ENCODE measurements at regions not wholly inside any gene's neighbourhood (a gene's known extent, or its start where the extent isn't known, plus 50 kb on each side); places are given as distances from the start of the nearest gene placed in this dataset.

DNA sequence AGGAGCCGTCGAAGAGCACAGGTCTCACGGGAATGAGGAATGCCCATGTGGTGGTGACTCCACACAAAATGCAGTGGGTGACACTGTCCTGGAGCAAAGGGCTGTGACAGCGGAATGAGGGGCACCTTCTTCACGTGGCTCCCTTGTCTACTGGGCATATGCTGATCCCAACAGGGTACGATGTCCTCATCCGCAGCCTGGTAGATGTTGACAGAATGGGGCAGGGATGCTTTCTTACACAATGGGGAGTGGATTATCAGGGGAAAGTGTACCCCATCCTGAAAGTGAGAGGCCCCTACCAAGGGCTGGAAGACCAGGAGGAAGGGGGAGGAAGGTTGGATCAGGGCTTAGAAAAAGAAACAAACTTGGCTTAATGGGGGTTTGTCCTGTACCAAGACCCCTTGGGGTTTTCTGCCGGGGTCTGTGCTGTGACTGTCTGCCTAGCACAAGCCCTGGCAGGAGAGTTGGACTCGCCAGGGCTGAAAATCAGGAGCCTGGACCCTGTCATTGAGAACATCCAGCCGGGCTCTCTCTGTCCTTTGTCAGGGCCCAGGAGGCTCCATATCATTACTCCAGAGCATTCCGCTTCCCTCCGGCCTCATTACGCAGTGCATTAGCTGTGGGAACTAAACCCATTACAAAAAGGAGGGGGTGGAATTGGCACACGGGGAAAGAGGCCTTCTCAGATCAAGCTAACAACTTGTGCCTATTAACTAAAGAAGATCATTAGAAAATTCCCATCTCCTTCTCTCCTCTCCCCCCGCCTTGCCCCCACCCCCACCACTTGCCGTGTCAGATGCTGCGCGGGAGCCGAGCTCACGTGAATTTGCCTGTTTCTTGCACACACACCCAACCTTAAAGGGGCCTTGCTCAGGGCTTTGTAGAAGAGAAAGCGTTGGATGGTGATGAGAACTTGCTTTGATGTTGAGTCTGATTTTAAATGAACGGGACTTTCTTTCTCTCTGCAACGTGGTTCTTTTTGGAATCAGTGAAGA is 171.8 kb upstream of the PARP11 start:
- Histone ChIP-seq H3K9ac (ENCODE audit: low read depth in 1 of 2, low read length in 2 of 2) (no peak overlapping the region), H3K27me3 (ENCODE audit: control insufficient read depth in 1 of 2, insufficient read depth in 2 of 2, low read length in 2 of 2) (no peaks in the 10 kb centered on the region), H3K36me3 (ENCODE audit: control insufficient read depth in 1 of 2, insufficient read depth in 2 of 2, low read length in 2 of 2) (no peaks in the 10 kb centered on the region), H3K4me3 (ENCODE audit: low read depth in 1 of 2, low read length in 2 of 2) (no peak overlapping the region), H3K9me3 (ENCODE audit: control insufficient read depth in 1 of 2, low read length in 2 of 2) (no peaks in the 10 kb centered on the region), H3K27ac (ENCODE audit: low read depth, low read length) (no peak overlapping the region), H3K4me1 (ENCODE audit: control insufficient read depth in 1 of 2, insufficient read depth in 2 of 2, low read length in 2 of 2) (peaks cover 12 to 14% of the 10 kb centered on the region in 2 donors)

DNA sequence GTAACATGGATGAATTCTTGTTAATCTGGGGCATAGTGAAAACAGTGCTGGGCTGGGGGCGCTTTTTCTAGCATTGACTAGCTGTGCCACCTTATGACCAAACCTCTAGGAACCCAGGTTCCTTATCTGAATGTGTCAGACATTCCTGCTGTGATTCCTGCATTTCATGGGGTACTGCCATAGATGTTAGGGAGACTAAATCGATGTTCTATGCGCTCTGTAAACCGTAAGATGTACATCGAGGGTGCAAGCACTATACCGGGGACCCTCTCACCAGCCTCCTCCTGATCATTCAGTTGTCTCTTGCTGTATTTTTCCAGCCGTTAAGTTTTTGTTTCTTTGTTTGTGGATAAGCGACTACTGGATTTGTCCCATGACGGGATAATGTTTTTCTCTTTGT is 170.9 kb upstream of the PARP11 start:
- H3K4me3 ChIP-seq (ENCODE audit: low read depth in 1 of 2, low read length in 2 of 2) = no peak overlapping the region
- H3K9me3 ChIP-seq (ENCODE audit: control insufficient read depth in 1 of 2, low read length in 2 of 2) = no peaks in the 10 kb centered on the region
- no peak overlapping the region for H3K9ac ChIP-seq (ENCODE audit: low read depth in 1 of 2, low read length in 2 of 2)
- H3K27me3 ChIP-seq (ENCODE audit: control insufficient read depth in 1 of 2, insufficient read depth in 2 of 2, low read length in 2 of 2) = no peaks in the 10 kb centered on the region
- peaks cover 20 to 21% of the 10 kb centered on the region in 2 donors for H3K4me1 ChIP-seq (ENCODE audit: control insufficient read depth in 1 of 2, insufficient read depth in 2 of 2, low read length in 2 of 2)
- H3K36me3 ChIP-seq (ENCODE audit: control insufficient read depth in 1 of 2, insufficient read depth in 2 of 2, low read length in 2 of 2) = no peaks in the 10 kb centered on the region
- H3K27ac ChIP-seq (ENCODE audit: low read depth, low read length) = no peak overlapping the region

DNA sequence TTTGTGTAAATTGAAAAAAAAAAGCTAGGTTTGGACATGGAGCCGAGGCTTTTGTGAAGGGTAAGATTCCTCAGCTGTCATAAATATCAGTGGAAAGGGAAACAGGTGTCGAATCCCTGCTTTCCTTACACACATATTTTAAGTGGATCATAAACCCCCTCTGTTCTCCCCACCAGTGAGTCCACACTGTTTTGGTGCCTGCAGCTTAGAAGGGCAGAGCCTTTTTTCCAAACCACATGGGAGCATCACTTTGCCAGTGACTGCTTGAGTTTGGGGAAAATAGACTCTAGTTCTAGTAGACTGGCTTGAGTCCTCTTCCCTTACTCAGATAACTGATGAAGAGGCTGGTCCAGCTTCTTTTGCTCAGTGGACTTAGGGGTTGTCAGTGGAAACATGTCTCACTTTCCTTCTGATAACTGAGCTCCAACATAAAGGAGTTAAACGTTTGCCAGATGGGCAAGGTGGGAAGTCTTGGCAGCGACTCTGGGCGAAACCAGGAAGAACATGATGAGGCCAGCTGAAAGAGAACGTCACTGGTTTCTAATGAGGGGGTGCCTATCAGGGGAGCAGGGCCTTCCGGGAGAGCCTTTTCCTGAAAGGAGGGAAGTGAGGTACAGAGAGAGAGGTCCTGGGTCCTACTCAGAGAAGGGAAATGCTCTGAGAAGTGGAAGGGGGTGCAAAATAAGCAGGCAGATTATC is 168.1 kb upstream of the PARP11 start:
- Histone ChIP-seq H3K9ac (ENCODE audit: low read depth in 1 of 2, low read length in 2 of 2) (no peak overlapping the region), H3K4me3 (ENCODE audit: low read depth in 1 of 2, low read length in 2 of 2) (no peak overlapping the region), H3K27me3 (ENCODE audit: control insufficient read depth in 1 of 2, insufficient read depth in 2 of 2, low read length in 2 of 2) (no peaks in the 10 kb centered on the region), H3K27ac (ENCODE audit: low read depth, low read length) (no peak overlapping the region), H3K4me1 (ENCODE audit: control insufficient read depth in 1 of 2, insufficient read depth in 2 of 2, low read length in 2 of 2) (peaks cover 29 to 36% of the 10 kb centered on the region in 2 donors), H3K36me3 (ENCODE audit: control insufficient read depth in 1 of 2, insufficient read depth in 2 of 2, low read length in 2 of 2) (no peaks in the 10 kb centered on the region), H3K9me3 (ENCODE audit: control insufficient read depth in 1 of 2, low read length in 2 of 2) (no peaks in the 10 kb centered on the region)

DNA sequence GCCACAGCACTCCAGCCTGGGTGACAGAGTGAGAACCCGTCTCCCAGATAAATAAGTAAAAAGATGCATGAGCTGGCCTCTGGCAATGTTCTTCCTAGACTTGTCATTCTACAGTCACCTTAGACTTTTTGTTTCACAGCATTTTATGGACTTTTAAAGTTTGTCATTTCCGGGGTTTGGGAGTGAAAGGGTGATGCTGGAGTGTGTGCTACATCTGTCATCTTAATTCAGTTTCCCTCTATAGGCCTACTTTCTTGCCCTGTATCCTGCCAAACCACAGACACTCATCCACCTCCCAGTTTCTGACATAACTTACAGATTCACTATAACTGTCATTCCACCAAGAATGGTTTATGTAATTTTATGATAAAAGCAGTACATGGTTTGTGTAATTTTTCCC is 166.7 kb upstream of the PARP11 start:
- Histone ChIP-seq H3K27me3 (ENCODE audit: control insufficient read depth in 1 of 2, insufficient read depth in 2 of 2, low read length in 2 of 2) (no peaks in the 10 kb centered on the region), H3K27ac (ENCODE audit: low read depth, low read length) (no peak overlapping the region), H3K36me3 (ENCODE audit: control insufficient read depth in 1 of 2, insufficient read depth in 2 of 2, low read length in 2 of 2) (no peaks in the 10 kb centered on the region), H3K4me1 (ENCODE audit: control insufficient read depth in 1 of 2, insufficient read depth in 2 of 2, low read length in 2 of 2) (peaks cover 31 to 47% of the 10 kb centered on the region in 2 donors), H3K9ac (ENCODE audit: low read depth in 1 of 2, low read length in 2 of 2) (no peak overlapping the region), H3K9me3 (ENCODE audit: control insufficient read depth in 1 of 2, low read length in 2 of 2) (no peaks in the 10 kb centered on the region), H3K4me3 (ENCODE audit: low read depth in 1 of 2, low read length in 2 of 2) (no peak overlapping the region)

DNA sequence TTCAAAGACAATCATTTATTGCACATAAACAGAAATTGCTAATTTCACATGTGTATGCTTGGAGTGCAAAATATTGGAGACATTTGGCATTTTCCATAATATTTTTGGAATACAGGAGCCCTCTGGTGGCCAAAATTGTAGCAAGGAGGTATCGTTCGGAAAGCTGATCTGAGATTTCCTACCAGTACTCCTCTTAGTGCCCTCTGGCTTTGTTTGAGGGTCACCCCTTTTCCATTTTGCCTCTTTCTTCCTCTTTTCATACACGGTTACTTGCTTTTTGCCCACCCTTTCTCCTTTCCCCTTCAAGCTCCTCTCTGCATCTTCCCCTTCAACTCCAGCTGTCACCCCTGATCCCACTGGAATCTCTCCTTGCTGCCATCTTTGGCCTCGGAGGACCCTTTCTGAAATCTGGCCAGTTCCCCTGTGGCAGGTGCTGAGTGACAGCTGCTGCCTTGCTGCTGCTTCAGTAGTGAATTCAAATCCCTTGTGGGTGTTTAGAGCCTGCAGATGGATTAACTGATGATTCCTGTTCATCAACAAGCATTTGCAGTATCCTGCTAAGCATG is 164.6 kb upstream of the PARP11 start:
- H3K9ac ChIP-seq (ENCODE audit: low read depth in 1 of 2, low read length in 2 of 2) = peak overlapping the region in 1 of 2 donors; percentile 10
- no peak overlapping the region for H3K27ac ChIP-seq (ENCODE audit: low read depth, low read length)
- H3K4me3 ChIP-seq (ENCODE audit: low read depth in 1 of 2, low read length in 2 of 2) = no peak overlapping the region
- H3K36me3 ChIP-seq (ENCODE audit: control insufficient read depth in 1 of 2, insufficient read depth in 2 of 2, low read length in 2 of 2) = no peaks in the 10 kb centered on the region
- no peaks in the 10 kb centered on the region for H3K27me3 ChIP-seq (ENCODE audit: control insufficient read depth in 1 of 2, insufficient read depth in 2 of 2, low read length in 2 of 2)
- H3K4me1 ChIP-seq (ENCODE audit: control insufficient read depth in 1 of 2, insufficient read depth in 2 of 2, low read length in 2 of 2) = peaks cover 31 to 53% of the 10 kb centered on the region in 2 donors
- H3K9me3 ChIP-seq (ENCODE audit: control insufficient read depth in 1 of 2, low read length in 2 of 2) = no peaks in the 10 kb centered on the region

DNA sequence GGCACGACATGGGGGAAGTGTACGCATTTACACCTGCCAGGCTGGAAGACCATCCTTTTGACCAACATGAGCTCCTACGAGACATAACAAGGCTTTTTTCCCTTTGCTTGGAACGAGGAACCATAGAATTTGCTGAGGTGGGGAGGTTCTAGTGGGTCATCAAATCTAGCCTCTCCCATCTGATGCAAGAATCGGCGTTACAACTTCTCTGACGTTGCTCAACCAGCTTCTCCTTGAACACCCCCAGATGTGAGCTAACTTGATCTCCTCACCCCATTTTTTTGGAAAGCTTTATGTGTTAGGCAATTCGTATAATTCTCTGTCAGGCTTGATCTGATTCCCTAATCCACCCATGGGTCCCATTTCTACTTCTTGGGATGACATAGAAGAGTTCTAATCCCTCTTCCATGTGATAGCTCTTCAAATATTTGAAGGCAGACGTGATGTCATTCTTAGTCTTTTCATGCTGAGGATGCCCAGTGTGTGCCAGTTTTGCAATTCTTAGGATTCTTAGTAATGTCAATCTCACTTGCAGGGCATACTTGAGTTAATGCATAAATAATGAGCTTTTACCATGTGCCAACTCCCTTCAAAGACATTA is 163.6 kb upstream of the PARP11 start:
- H3K27ac ChIP-seq (ENCODE audit: low read depth, low read length) = no peak overlapping the region
- no peaks in the 10 kb centered on the region for H3K9me3 ChIP-seq (ENCODE audit: control insufficient read depth in 1 of 2, low read length in 2 of 2)
- no peak overlapping the region for H3K4me3 ChIP-seq (ENCODE audit: low read depth in 1 of 2, low read length in 2 of 2)
- H3K4me1 ChIP-seq (ENCODE audit: control insufficient read depth in 1 of 2, insufficient read depth in 2 of 2, low read length in 2 of 2) = peaks cover 33 to 58% of the 10 kb centered on the region in 2 donors
- H3K36me3 ChIP-seq (ENCODE audit: control insufficient read depth in 1 of 2, insufficient read depth in 2 of 2, low read length in 2 of 2) = no peaks in the 10 kb centered on the region
- H3K9ac ChIP-seq (ENCODE audit: low read depth in 1 of 2, low read length in 2 of 2) = no peak overlapping the region
- H3K27me3 ChIP-seq (ENCODE audit: control insufficient read depth in 1 of 2, insufficient read depth in 2 of 2, low read length in 2 of 2) = no peaks in the 10 kb centered on the region

DNA sequence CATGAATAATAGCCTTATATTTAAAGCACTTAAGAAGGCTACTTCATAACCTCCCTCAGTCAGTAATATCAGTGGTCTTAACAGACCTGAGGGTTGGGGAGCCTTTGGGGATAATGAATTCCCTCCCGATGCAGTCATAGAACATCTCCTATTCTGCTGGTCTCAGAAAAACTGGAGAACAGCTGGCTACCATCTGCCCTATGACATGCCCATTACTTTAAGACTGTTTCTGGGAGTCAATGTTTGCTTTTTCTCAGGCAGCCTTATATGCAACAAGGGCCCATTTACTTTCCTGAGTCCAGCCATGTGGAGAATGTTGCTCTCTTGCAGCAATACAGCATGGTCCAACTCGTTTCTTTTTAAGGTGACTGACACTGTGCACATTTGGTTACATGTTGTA is 161.7 kb upstream of the PARP11 start:
- no peak overlapping the region for H3K9ac ChIP-seq (ENCODE audit: low read depth in 1 of 2, low read length in 2 of 2)
- H3K27ac ChIP-seq (ENCODE audit: low read depth, low read length) = no peak overlapping the region
- H3K9me3 ChIP-seq (ENCODE audit: control insufficient read depth in 1 of 2, low read length in 2 of 2) = no peaks in the 10 kb centered on the region
- H3K4me1 ChIP-seq (ENCODE audit: control insufficient read depth in 1 of 2, insufficient read depth in 2 of 2, low read length in 2 of 2) = peaks cover 37 to 48% of the 10 kb centered on the region in 2 donors
- H3K36me3 ChIP-seq (ENCODE audit: control insufficient read depth in 1 of 2, insufficient read depth in 2 of 2, low read length in 2 of 2) = no peaks in the 10 kb centered on the region
- H3K27me3 ChIP-seq (ENCODE audit: control insufficient read depth in 1 of 2, insufficient read depth in 2 of 2, low read length in 2 of 2) = no peaks in the 10 kb centered on the region
- H3K4me3 ChIP-seq (ENCODE audit: low read depth in 1 of 2, low read length in 2 of 2) = no peak overlapping the region

DNA sequence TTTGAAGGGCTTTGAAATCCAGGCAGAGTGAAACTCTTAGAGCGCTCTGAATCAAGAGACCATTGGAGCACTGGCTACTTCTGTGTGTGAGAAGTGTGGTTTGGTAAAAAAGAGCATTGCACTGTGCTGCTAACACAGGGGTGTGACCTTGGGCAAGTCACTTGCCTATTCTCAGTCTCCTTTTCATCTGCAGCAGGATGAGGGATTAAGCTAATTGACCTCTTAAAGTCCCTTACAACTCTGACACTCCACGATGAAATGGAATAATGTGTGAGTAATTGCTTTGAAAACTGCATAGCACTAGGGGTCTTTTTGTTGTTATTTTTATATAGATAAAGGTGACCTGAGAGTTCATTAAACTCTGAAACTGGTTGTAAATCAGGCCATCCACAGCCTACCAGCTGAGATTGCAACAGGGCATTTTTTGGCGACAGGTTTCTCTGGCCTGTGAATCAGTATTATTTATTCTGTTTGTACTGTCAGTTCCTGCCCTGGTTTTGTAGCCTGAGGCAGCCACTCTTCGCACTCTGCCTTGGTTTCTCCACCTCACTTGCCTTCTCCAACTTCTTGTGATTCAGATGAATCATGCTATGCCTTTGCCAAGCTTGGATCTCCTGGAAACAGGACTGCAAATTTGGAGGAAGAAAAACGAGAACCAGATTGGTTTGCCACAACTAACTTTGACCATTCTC is 159.9 kb upstream of the PARP11 start:
- H3K9me3 ChIP-seq (ENCODE audit: control insufficient read depth in 1 of 2, low read length in 2 of 2) = no peaks in the 10 kb centered on the region
- H3K27me3 ChIP-seq (ENCODE audit: control insufficient read depth in 1 of 2, insufficient read depth in 2 of 2, low read length in 2 of 2) = no peaks in the 10 kb centered on the region
- no peak overlapping the region for H3K27ac ChIP-seq (ENCODE audit: low read depth, low read length)
- H3K4me1 ChIP-seq (ENCODE audit: control insufficient read depth in 1 of 2, insufficient read depth in 2 of 2, low read length in 2 of 2) = peaks cover 28 to 43% of the 10 kb centered on the region in 2 donors
- no peaks in the 10 kb centered on the region for H3K36me3 ChIP-seq (ENCODE audit: control insufficient read depth in 1 of 2, insufficient read depth in 2 of 2, low read length in 2 of 2)
- no peak overlapping the region for H3K9ac ChIP-seq (ENCODE audit: low read depth in 1 of 2, low read length in 2 of 2)
- no peak overlapping the region for H3K4me3 ChIP-seq (ENCODE audit: low read depth in 1 of 2, low read length in 2 of 2)

DNA sequence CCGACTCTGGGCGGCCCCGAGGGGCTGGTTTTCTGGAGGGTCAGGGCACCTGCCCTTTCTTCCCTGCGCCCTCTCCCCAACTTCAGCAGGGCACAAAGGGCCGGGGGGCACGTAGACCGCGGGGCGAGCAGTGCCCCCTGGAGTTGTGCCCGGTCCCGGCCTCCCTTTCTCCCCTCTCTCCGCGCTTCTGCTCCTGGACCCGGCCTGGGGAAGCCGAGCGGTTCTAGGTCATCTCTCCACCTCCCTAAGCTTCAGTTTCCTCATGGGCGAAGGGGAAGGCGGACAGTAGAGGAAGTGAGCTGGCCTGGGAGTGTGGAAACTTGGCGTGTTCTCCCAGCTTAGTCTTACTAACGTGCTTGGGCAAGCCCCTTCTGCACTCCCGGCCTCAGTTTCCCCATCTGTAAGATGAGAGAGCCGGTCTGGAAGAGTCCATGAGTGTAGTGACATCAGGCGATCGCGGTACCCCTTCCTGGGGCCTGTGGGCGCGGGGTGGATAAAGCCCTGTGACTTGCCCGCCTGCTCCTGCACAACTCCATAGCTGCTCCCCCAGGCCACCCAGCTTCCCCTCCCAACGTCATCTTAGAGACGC is 158.6 kb upstream of the PARP11 start:
- H3K36me3 ChIP-seq (ENCODE audit: control insufficient read depth in 1 of 2, insufficient read depth in 2 of 2, low read length in 2 of 2) = no peaks in the 10 kb centered on the region
- H3K4me1 ChIP-seq (ENCODE audit: control insufficient read depth in 1 of 2, insufficient read depth in 2 of 2, low read length in 2 of 2) = peaks cover 34 to 48% of the 10 kb centered on the region in 2 donors
- H3K9ac ChIP-seq (ENCODE audit: low read depth in 1 of 2, low read length in 2 of 2) = peak overlapping the region; percentile 20 to 52

More for the DNA sequence above, 158.6 kb upstream of the PARP11 start:
- no peaks in the 10 kb centered on the region for H3K9me3 ChIP-seq (ENCODE audit: control insufficient read depth in 1 of 2, low read length in 2 of 2)
- H3K27me3 ChIP-seq (ENCODE audit: control insufficient read depth in 1 of 2, insufficient read depth in 2 of 2, low read length in 2 of 2) = no peaks in the 10 kb centered on the region
- peak overlapping the region in 1 of 2 donors; percentile 48 for H3K4me3 ChIP-seq (ENCODE audit: low read depth in 1 of 2, low read length in 2 of 2)
- H3K27ac ChIP-seq (ENCODE audit: low read depth, low read length) = no peak overlapping the region
